GM12878 (cell line): ENCODE measurements at regions not wholly inside any gene's neighbourhood (a gene's known extent, or its start where the extent isn't known, plus 50 kb on each side); places are given as distances from the start of the nearest gene placed in this dataset.

Source experiments
- ATAC-seq: fragments of 200-7000 bp; cut with Tn5 transposase; 3 replicates; pipeline ENCODE4 v1.9.1; 2020; ENCODE audit warnings: mild to moderate bottlenecking, moderate library complexity
- BruUV-seq: library from RNA; stranded (reverse); fragments of 400-500 nt; replicated peaks from 2 replicates; lab custom pipeline; 2021; lab: Mats Ljungman, UMichigan
- CTCF ChIA-PET: fragments of 300-600 bp; sonication (Branson Sonifier 250); formaldehyde crosslinking; extraction: SDS; loops from one replicate; lab custom pipeline; 2021; ENCODE audit warnings: inconsistent platforms; lab: Yijun Ruan, JAX
- POLR2A ChIA-PET: fragments of 350-600 bp; formaldehyde crosslinking; extraction: SDS; loops from one replicate; lab custom pipeline; 2021; ENCODE audit warnings: inconsistent platforms; lab: Charles Lee
- RAD21 ChIA-PET: fragments of 300-600 bp; sonication (Branson Sonifier 250); formaldehyde crosslinking; loops from one replicate; lab custom pipeline; 2023; ENCODE audit warnings: antibody characterized with exemption; ENCODE audit not compliant: unreplicated experiment; lab: Charles Lee
- SMC1A ChIA-PET: fragments of 300-600 bp; sonication (Branson Sonifier 250); formaldehyde crosslinking; loops from one replicate; lab custom pipeline; 2023; ENCODE audit not compliant: unreplicated experiment, uncharacterized antibody; lab: Charles Lee
- DNase-seq: peaks from one replicate; pipeline ENCODE4 v3.0.0-alpha.2; 2011; ENCODE audit warnings: low read depth, low spot score
- FAIRE-seq: peaks from 3 replicates; lab custom pipeline; 2011; peaks lifted over from hg19 to GRCh38; lab: Jason Lieb, UNC
- H2AFZ ChIP-seq: 2 replicates; pipeline ENCODE4 v1.6.0; 2011; ENCODE audit warnings: low read depth, low read length, control low read depth; ENCODE audit not compliant: control insufficient read depth
- H3K27ac ChIP-seq: 2 replicates; pipeline ENCODE4 v1.5.1; 2011; ENCODE audit warnings: control low read depth; ENCODE audit not compliant: control insufficient read depth, insufficient read depth
- H3K27me3 ChIP-seq, 2 experiments: replicated peaks in 1 of 2; 2 replicates each; pipeline versions ENCODE4 v1.6.0 to v1.6.1; 2011; ENCODE audit warnings: low read length in 1 of 2; ENCODE audit not compliant: control insufficient read depth in 2 of 2, insufficient read depth in 2 of 2
- H3K36me3 ChIP-seq, 2 experiments: 2 replicates each; pipeline ENCODE4 v1.5.1; 2011; ENCODE audit warnings: low read length in 1 of 2; ENCODE audit not compliant: control insufficient read depth in 2 of 2, insufficient read depth in 2 of 2
- H3K4me1 ChIP-seq: 2 replicates; pipeline ENCODE4 v1.6.1; 2011; ENCODE audit warnings: mild to moderate bottlenecking, low read length, moderate library complexity, mixed read lengths; ENCODE audit not compliant: control insufficient read depth, insufficient read depth
- H3K4me2 ChIP-seq: 2 replicates; pipeline ENCODE4 v1.6.0; 2011; ENCODE audit warnings: control low read depth; ENCODE audit not compliant: control insufficient read depth, insufficient read depth
- H3K4me3 ChIP-seq: fragments of 200-600 bp; sonication (generic); 2 replicates; pipeline ENCODE4 v1.5.1; 2016
- H3K79me2 ChIP-seq: 2 replicates; pipeline ENCODE4 v1.6.0; 2011; ENCODE audit warnings: low read length; ENCODE audit not compliant: control insufficient read depth, insufficient read depth
- H3K9ac ChIP-seq: 2 replicates; pipeline ENCODE4 v1.8.0; 2011; ENCODE audit warnings: low read length, control low read depth, mixed read lengths; ENCODE audit not compliant: control insufficient read depth, insufficient read depth
- H3K9me3 ChIP-seq: replicated peaks from 3 replicates; pipeline ENCODE4 v1.5.1; 2011; ENCODE audit warnings: mild to moderate bottlenecking, low read length; ENCODE audit not compliant: control insufficient read depth, insufficient read depth
- H4K20me1 ChIP-seq: 2 replicates; pipeline ENCODE4 v1.6.0; 2011; ENCODE audit not compliant: control insufficient read depth, insufficient read depth
- BCLAF1 ChIP-seq: fragments of 450-650 bp; IDR thresholded peaks from 2 replicates; pipeline ENCODE4 v1.6.1; 2017; ENCODE audit warnings: antibody characterized with exemption, mild to moderate bottlenecking, moderate library complexity
- BMI1 ChIP-seq: fragments of 450-650 bp; IDR thresholded peaks from 2 replicates; pipeline ENCODE4 v1.6.1; 2016; ENCODE audit warnings: mild to moderate bottlenecking, moderate library complexity, borderline replicate concordance
- E2F4 ChIP-seq: IDR thresholded peaks from 2 replicates; pipeline ENCODE4 v1.6.1; 2012; ENCODE audit warnings: low read depth, low read length, improper control_type of control experiment
- HCFC1 ChIP-seq: fragments of 150-350 bp; IDR thresholded peaks from 2 replicates; pipeline ENCODE4 v1.6.1; 2014; ENCODE audit warnings: low read length
- IKZF1 ChIP-seq: fragments of 450-650 bp; conservative IDR thresholded peaks from 2 replicates; pipeline ENCODE4 v1.6.1; 2017; ENCODE audit warnings: antibody characterized with exemption, mild to moderate bottlenecking
- MEF2A ChIP-seq: IDR thresholded peaks from 2 replicates; pipeline ENCODE4 v1.6.1; 2011; ENCODE audit warnings: low read depth, mild to moderate bottlenecking, low read length, moderate library complexity; ENCODE audit not compliant: insufficient read depth
- NBN ChIP-seq: fragments of 450-650 bp; IDR thresholded peaks from 2 replicates; pipeline ENCODE4 v1.6.1; 2016
- NR2C2 ChIP-seq: IDR thresholded peaks from 2 replicates; pipeline ENCODE4 v1.6.1; 2011; ENCODE audit warnings: borderline replicate concordance, low read depth; ENCODE audit not compliant: control insufficient read depth, insufficient read length
- RBBP5 ChIP-seq: fragments of 200-600 bp; sonication (generic); conservative IDR thresholded peaks from 2 replicates; pipeline ENCODE4 v1.6.1; 2016
- SRF ChIP-seq, 2 experiments: IDR thresholded peaks; 2 replicates each; pipeline ENCODE4 v1.6.1; 2011; ENCODE audit warnings: low read depth in 2 of 2, low read length in 2 of 2, mild to moderate bottlenecking in 1 of 2, moderate library complexity in 1 of 2
- USF1 ChIP-seq: IDR thresholded peaks from 2 replicates; pipeline ENCODE4 v1.6.1; 2011; ENCODE audit warnings: borderline replicate concordance, low read depth, mild to moderate bottlenecking, moderate library complexity, mixed read lengths, low read length; ENCODE audit not compliant: insufficient read depth; ENCODE audit errors: extremely low read length
- USF2 ChIP-seq: IDR thresholded peaks from 2 replicates; pipeline ENCODE4 v1.6.1; 2011; ENCODE audit warnings: low read depth, low read length, improper control_type of control experiment, borderline replicate concordance
- WRNIP1 ChIP-seq: IDR thresholded peaks from 2 replicates; pipeline ENCODE4 v1.6.1; 2011; ENCODE audit warnings: low read depth, low read length, improper control_type of control experiment, borderline replicate concordance
- YY1 ChIP-seq: IDR thresholded peaks from 2 replicates; pipeline ENCODE4 v1.6.1; 2011; ENCODE audit warnings: low read depth, mild to moderate bottlenecking, low read length
- WGBS: methylation state at CpG from one replicate; pipeline ENCODE4 v1.1.6; 2016; ENCODE audit warnings: low lambda C conversion rate; ENCODE audit not compliant: insufficient replicate concordance, insufficient coverage; ENCODE audit errors: missing lambda C conversion rate; 5-methylcytosine and 5-hydroxymethylcytosine counted together
- in situ Hi-C: fragments of 300-500 bp; cut with MboI; formaldehyde crosslinking; loops from 9 replicates; pipeline ENCODE4 v1.14.3; 2018; ENCODE audit warnings: mixed read lengths
- intact Hi-C: fragments of 100-400 bp; cut with micrococcal nuclease; formaldehyde crosslinking; loops from one replicate; pipeline ENCODE4 v1.14.2; 2022; ENCODE audit not compliant: unreplicated experiment

GRCh38 chr6:155510879-155511278, 55.2 kb upstream of the NOX3 start (continued):
- TF ChIP-seq BCLAF1 (no peak), USF1 (no peak)

- intact Hi-C loops = no loop called here
- H3K27ac ChIP-seq = no peak overlapping the region
- BruUV-seq = no TSS peak
- ATAC-seq (no peak), DNase-seq (no peak), FAIRE-seq (no peak)
- no peaks in the 10 kb centered on the region for H4K20me1 ChIP-seq
- H3K9me3 ChIP-seq = no peaks in the 10 kb centered on the region; the same call in 2 of the 3 replicates
- H3K36me3 ChIP-seq = no peaks in the 10 kb centered on the region
- ChIA-PET POLR2A (no interaction called here), SMC1A (no interaction called here), RAD21 (no interaction called here), CTCF (no interaction called here)
- WGBS = 95% methylated on average over 2 of the region's 2 CpGs
- H2AFZ ChIP-seq = no peak overlapping the region
- in situ Hi-C loops = no loop called here
- H3K4me3 ChIP-seq = no peak overlapping the region
- no peaks in the 10 kb centered on the region; the same call in 1 of the 2 replicates for H3K4me1 ChIP-seq
- no peak overlapping the region for H3K4me2 ChIP-seq
- no peak overlapping the region for H3K9ac ChIP-seq
- H3K27me3 ChIP-seq = no peaks in the 10 kb centered on the region
- no peaks in the 10 kb centered on the region for H3K79me2 ChIP-seq
- TF ChIP-seq USF2 (no peak), BMI1 (no peak), E2F4 (no peak), IKZF1 (no peak), MEF2A (no peak), YY1 (no peak), BCLAF1 (no peak), HCFC1 (no peak), NBN (no peak), RBBP5 (no peak), NR2C2 (no peak), WRNIP1 (no peak), SRF (IDR thresholded peaks at IDR 0.05; ENCODE audit: low read depth in 2 of 2, low read length in 2 of 2) (no peak)
These were observed 54.3 kb upstream of the NOX3 start for GRCh38 chr6:155509743-155510475.
